Dendritic cell treated with granulocyte-macrophage colony-stimulating factor and Interleukin-4, amounts not matched to agents 40 ng/mL and 50 ng/mL, for 4 days (primary cell): ENCODE measurements at regions not wholly inside any gene's neighbourhood (a gene's known extent, or its start where the extent isn't known, plus 50 kb on each side); places are given as distances from the start of the nearest gene placed in this dataset.
"Not testable (repeated sequence)": the region's sequence is repeated elsewhere in the genome, so short reads cannot be mapped to it uniquely, and the experiment has no call there.

Experiments
- H3K27ac Mint-ChIP-seq: one replicate; pipeline ENCODE4 v1.8.0; 2022; ENCODE audit warnings: mild to moderate bottlenecking, mixed read lengths
- H3K27me3 Mint-ChIP-seq: one replicate; pipeline ENCODE4 v1.8.0; 2022; ENCODE audit warnings: mild to moderate bottlenecking, mixed read lengths
- H3K36me3 Mint-ChIP-seq: one replicate; pipeline ENCODE4 v1.8.0; 2022; ENCODE audit warnings: low read depth, mixed read lengths
- H3K4me1 Mint-ChIP-seq: one replicate; pipeline ENCODE4 v1.8.0; 2022; ENCODE audit warnings: low read depth, mixed read lengths
- H3K4me3 Mint-ChIP-seq: one replicate; pipeline ENCODE4 v1.8.0; 2022; ENCODE audit warnings: mild to moderate bottlenecking, moderate library complexity, mixed read lengths
- H3K9me3 Mint-ChIP-seq: one replicate; pipeline ENCODE4 v1.8.0; 2022; ENCODE audit warnings: mixed read lengths
- intact Hi-C: fragments of 100-400 bp; cut with micrococcal nuclease; formaldehyde crosslinking; loops from one replicate; pipeline ENCODE4 v1.15.0; 2022

DNA sequence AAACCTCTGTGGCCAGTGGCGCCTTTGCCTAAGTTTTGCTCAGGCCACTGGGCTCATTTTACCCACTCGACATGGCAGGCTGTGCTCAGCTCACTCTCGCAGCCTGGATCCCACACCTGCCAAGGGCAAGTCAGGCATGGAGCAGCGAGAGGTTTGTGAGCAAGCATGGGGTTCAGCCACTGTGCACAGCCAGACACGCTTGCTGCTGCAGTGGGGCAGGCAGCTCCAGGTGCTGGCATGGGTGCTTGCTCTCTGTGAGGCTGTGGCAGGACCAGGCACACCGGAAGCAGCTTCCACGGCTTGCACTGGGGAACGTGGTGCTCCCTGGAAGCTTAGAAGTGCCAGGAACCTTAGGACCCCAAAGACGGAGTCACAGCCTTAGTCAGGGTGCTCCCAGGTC is 470.1 kb downstream of the CDH9 start:
- Mint-ChIP-seq H3K9me3 (peaks cover 65% of the 10 kb centered on the region), H3K27me3 (no peaks in the 10 kb centered on the region), H3K4me1 (no peaks in the 10 kb centered on the region), H3K36me3 (no peaks in the 10 kb centered on the region), H3K27ac (no peak overlapping the region), H3K4me3 (no peak overlapping the region)
- intact Hi-C loops = no loop called here

DNA sequence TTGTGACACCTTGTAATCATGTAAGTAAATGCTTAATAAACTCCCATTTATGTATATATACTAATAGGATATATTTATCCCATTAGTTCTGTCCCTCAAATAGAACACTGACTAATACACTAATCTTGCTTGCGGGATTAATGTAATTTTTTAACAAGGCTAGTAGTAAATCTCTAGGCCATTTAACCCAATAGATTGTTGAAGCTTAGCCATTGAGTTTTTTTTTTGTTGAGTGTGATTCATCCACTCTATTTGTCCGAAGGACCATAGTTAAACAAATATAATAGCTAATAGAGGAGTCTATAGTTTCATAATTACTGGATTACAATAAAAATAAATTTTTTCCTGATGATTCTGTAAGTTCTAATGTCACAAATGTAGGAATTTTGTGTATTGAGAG is 474.4 kb downstream of the CDH9 start:
- peaks cover 72% of the 10 kb centered on the region for H3K9me3 Mint-ChIP-seq
- intact Hi-C loops = no loop called here
- H3K4me3 Mint-ChIP-seq = no peak overlapping the region

DNA sequence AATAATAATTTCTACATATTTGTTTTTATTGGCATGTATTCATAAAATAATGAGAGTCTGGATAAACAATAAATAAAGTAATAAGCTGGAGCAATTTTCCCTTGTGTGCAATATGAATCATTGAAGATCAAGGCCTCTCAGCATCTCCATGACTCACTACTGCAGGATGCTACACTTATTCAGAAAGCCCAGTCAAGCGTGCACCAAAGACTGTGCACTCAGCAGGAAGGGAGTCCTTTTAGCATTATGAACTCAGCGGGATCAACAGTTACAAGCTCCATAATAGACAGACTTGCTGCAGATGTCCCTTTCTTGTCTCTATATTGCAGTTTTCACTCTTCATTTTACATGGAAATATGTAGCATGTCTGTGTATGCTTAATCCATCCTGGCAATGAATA is 485.3 kb downstream of the CDH9 start:
- Mint-ChIP-seq H3K4me1 (no peaks in the 10 kb centered on the region), H3K36me3 (no peaks in the 10 kb centered on the region), H3K9me3 (peaks cover 15% of the 10 kb centered on the region), H3K27ac (no peak overlapping the region), H3K27me3 (no peaks in the 10 kb centered on the region), H3K4me3 (no peak overlapping the region)
- intact Hi-C loops = no loop called here

More for the DNA sequence above, 474.4 kb downstream of the CDH9 start:
- Mint-ChIP-seq H3K27me3 (no peaks in the 10 kb centered on the region), H3K36me3 (no peaks in the 10 kb centered on the region), H3K27ac (no peak overlapping the region), H3K4me1 (no peaks in the 10 kb centered on the region)

DNA sequence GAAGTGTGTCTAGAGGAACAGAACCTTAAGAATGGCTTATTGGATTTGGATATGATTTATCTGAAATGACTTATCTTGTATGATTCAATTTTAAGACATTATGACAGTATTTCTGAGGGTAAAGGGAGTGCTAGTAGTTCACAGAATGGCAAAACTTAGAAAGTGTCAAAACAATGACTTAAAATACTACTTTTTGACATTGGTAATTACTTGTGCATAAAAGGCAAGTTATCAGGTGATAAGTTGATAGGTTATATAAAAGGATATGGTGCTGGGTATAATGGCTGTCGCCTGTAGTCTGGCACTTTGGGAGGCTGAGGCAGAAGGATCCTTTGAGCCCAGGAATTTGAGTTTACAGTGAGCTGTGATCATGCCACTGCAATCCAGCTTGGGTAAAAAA is 494.4 kb downstream of the CDH9 start:
- peaks cover 50% of the 10 kb centered on the region for H3K9me3 Mint-ChIP-seq
- intact Hi-C loops = no loop called here
- H3K36me3 Mint-ChIP-seq = no peaks in the 10 kb centered on the region
- no peaks in the 10 kb centered on the region for H3K4me1 Mint-ChIP-seq
- H3K27me3 Mint-ChIP-seq = no peaks in the 10 kb centered on the region
- H3K27ac Mint-ChIP-seq = no peak overlapping the region
- H3K4me3 Mint-ChIP-seq = no peak overlapping the region

DNA sequence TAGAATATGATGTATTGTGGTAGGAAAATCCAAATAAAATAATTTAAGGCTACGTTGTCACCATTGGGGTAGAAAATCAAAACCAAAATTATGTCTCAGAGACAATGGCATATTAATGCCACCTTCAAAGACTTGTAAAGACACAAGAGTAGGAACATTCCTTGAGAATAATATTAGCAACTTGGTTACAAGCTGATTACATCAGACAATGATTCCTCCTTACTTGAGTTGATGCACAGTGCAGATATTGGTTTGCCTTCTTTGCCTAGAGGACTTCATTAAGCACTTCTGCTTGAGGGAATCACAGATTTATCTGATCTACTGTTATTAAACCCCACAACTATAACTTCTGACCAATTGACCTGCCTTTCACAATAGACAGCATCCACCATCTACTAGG is 500.2 kb downstream of the CDH9 start:
- Mint-ChIP-seq H3K4me1 (no peaks in the 10 kb centered on the region), H3K9me3 (peaks cover 37% of the 10 kb centered on the region), H3K27ac (no peak overlapping the region), H3K36me3 (no peaks in the 10 kb centered on the region), H3K27me3 (no peaks in the 10 kb centered on the region), H3K4me3 (no peak overlapping the region)
- intact Hi-C loops = no loop called here

DNA sequence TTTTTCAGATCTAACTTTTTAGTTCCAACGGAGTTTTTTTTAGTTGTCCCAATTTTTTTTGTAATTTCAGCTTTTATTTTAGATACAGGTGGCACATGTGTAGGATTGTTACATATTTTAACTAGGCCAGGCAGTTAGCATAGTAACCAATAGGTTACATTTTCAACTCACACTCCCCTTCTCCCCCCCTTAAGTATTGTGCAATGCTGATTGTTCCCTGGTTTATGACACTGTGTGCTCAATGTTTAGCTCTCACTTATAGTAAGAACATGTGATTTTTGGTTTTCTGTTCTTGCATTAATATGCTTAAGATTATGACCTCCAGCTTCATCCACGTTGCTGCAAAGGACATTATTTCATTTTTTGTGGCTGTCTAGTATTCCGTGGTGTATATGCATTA is 503.2 kb downstream of the CDH9 start:
- Mint-ChIP-seq H3K9me3 (peaks cover 27% of the 10 kb centered on the region), H3K36me3 (no peaks in the 10 kb centered on the region), H3K27ac (no peak overlapping the region), H3K27me3 (no peaks in the 10 kb centered on the region), H3K4me1 (no peaks in the 10 kb centered on the region), H3K4me3 (no peak overlapping the region)
- intact Hi-C loops = no loop called here

DNA sequence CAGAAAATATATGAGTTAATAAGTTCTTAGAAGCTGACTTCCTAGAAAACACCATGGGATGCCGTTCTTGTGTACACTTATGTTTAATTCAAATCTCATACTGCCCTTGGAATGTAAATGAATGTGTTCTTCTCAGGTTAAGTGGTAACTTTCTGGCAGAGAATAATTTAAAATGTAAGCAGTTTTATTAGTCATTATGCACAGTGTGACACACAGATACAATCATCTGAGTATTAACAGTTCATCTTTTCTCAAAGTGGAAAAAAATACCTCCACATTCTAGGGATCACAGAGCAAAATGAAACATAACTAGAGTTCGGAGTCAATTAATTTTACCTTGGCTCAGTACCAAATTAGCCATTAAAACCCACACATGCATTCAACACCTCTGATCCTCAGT is 508.1 kb downstream of the CDH9 start:
- Mint-ChIP-seq H3K9me3 (peaks cover 16% of the 10 kb centered on the region), H3K36me3 (no peaks in the 10 kb centered on the region), H3K4me1 (no peaks in the 10 kb centered on the region), H3K27me3 (no peaks in the 10 kb centered on the region), H3K4me3 (no peak overlapping the region), H3K27ac (no peak overlapping the region)
- intact Hi-C loops = no loop called here

DNA sequence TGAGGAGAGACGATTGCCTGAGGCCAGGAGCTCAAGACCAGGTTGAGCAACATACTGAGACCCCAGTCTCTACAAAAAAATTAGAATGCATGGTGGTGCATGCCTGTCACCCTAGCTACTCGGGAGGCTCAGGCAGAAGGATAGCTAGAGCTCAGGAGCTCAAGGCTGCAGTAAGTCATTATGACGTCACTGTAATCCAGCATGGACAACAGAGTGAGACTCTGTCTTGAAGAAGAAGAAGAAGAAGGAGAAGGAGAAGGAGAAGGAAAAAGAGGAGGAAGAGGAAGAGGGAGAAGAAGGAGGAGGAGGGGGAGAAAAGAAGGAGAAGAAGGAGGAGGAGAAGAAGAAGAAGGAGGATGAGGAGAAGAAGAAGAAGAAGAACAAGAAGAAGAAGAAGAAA is 519.1 kb downstream of the CDH9 start:
- no peaks in the 10 kb centered on the region for H3K27me3 Mint-ChIP-seq
- intact Hi-C loops = no loop called here
- H3K4me1 Mint-ChIP-seq = no peaks in the 10 kb centered on the region
- H3K9me3 Mint-ChIP-seq = peaks cover 21% of the 10 kb centered on the region
- no peaks in the 10 kb centered on the region for H3K36me3 Mint-ChIP-seq
- no peak overlapping the region for H3K27ac Mint-ChIP-seq
- H3K4me3 Mint-ChIP-seq = no peak overlapping the region

DNA sequence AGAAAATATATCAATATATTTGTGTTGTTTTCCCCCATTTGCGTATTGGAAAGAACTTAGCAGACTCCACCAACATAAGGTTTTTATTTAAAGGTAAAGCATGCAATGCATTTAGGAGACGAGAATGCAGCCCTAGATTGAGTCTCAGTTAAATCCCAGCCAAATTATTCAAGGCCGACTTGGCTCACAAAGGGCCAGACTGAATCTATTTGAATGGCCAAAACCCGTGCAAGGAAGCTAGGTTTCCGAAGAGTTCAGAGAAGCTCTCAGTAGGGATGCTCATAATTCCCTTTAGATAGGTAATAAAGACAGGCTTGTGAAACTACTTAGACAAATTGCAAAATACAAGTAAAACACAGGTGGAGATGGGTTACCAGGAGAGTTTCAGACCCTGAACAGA is 520.3 kb downstream of the CDH9 start:
- no peaks in the 10 kb centered on the region for H3K36me3 Mint-ChIP-seq
- intact Hi-C loops = no loop called here
- no peak overlapping the region for H3K4me3 Mint-ChIP-seq
- peaks cover 15% of the 10 kb centered on the region for H3K9me3 Mint-ChIP-seq
- no peaks in the 10 kb centered on the region for H3K27me3 Mint-ChIP-seq
- H3K27ac Mint-ChIP-seq = no peak overlapping the region
- no peaks in the 10 kb centered on the region for H3K4me1 Mint-ChIP-seq

DNA sequence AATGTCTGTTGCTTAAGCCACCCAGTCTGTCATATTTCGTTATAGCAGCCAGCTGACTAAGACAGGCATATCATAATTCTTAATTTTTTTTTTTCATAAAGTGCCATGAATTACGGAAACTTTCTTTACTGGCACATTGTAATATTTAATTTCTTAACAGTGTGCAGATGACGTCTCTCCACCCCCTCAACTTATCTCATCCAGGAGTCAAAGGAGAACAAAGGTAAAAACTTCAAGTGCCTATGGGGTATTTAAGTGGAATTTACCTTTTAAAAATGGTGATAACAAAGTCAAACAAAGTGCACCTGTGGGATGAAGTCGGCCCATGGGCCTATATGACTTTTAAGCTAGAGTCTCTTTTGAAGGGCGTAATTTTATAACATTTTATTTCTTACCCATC is 539.4 kb downstream of the CDH9 start:
- intact Hi-C loops = no loop called here
- Mint-ChIP-seq H3K36me3 (no peaks in the 10 kb centered on the region), H3K4me1 (no peaks in the 10 kb centered on the region), H3K9me3 (peaks cover 19% of the 10 kb centered on the region), H3K4me3 (no peak overlapping the region), H3K27me3 (no peaks in the 10 kb centered on the region), H3K27ac (no peak overlapping the region)

DNA sequence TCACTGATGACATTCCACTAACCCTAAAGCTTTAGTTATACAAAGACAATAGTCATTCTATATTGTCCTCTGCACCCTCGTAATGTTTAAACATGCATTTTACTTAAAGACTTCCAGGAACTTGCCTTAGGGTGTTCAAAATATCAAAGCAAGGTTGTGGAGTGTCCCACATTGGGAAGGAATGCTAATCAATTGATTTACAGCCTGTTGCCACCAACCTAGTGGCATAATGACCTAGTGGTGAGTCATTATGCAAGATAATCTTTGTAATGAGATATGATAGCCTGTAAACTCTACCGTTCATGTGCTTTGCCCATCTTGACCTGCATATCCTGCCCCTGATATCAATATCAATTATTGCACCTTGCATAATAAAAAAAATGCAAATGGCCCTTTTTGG is 542.9 kb downstream of the CDH9 start:
- Mint-ChIP-seq H3K9me3 (peaks cover 25% of the 10 kb centered on the region), H3K4me1 (no peaks in the 10 kb centered on the region), H3K4me3 (no peak overlapping the region), H3K27ac (no peak overlapping the region), H3K27me3 (no peaks in the 10 kb centered on the region), H3K36me3 (no peaks in the 10 kb centered on the region)
- intact Hi-C loops = no loop called here

DNA sequence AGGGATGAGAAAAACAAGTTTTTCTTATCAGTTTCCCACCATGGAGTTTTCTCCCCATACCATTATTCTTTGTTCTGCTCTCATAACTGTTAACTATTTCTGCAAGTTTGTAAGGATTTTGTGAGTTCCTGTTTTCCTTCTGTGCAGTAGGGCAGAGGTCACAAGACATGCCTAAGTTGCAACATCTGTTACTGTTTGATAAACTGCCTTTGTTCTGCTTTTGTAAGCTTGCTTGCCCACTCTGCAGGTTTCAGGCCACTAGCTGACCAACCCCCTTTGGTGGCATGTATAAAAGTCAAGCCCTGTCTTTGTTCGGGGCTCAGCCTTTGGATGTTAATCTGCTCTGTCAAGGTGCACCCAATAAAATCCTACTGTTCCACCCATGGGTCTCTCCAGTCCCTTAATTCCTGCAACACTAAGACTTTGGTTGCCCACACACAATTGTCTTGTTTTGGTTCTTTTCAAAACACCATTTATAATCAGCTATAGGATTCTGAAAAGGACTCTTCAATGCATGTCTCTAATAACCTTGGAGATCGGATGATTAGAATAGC is 545.4 kb downstream of the CDH9 start:
- H3K9me3 Mint-ChIP-seq = peaks cover 31% of the 10 kb centered on the region
- intact Hi-C loops = no loop called here
- no peak overlapping the region for H3K4me3 Mint-ChIP-seq
- no peak overlapping the region for H3K27ac Mint-ChIP-seq
- no peaks in the 10 kb centered on the region for H3K4me1 Mint-ChIP-seq
- no peaks in the 10 kb centered on the region for H3K36me3 Mint-ChIP-seq
- no peaks in the 10 kb centered on the region for H3K27me3 Mint-ChIP-seq

DNA sequence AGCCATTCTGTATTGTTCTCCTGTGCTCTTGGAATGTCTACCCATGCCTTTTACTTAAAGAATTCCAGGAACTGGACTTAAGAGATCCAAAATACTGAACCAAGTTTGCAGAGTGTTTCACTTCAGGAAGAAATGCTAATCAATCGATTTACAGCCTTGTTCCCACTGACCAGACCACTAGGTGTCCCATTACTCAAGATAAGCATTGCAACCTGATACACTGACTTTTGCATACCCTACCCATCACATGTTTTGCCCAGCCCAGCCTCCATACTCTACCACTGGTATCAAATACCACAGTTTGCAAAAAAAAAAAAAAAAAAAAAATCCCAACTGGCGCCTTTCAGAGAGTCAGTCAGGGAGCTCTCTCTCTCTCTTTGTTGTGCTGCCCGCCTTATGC is 550.8 kb downstream of the CDH9 start:
- Mint-ChIP-seq H3K4me3 (no peak overlapping the region), H3K27me3 (no peaks in the 10 kb centered on the region), H3K36me3 (no peaks in the 10 kb centered on the region), H3K4me1 (no peaks in the 10 kb centered on the region), H3K27ac (no peak overlapping the region), H3K9me3 (peaks cover 17% of the 10 kb centered on the region)
- intact Hi-C loops = no loop called here

DNA sequence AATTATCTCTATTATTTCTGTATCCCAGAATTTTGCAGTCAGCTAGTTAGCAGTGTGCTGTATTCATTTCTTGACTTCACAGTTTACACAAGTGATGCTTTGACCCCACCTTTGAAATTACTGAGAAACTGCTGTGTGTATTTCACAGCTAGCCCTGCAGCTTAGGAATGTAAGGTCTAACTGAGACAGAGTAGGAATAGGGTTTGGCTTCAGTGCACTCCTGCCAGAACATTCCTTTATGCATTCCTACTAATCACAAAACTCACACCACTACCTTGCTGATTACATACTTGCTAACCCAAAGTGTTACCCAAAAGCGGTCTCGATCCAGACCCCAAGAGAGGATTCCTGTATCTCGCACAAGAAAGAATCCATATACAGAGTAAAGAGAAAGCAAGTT is 551.8 kb downstream of the CDH9 start:
- H3K27ac Mint-ChIP-seq = no peak overlapping the region
- no peaks in the 10 kb centered on the region for H3K36me3 Mint-ChIP-seq
- intact Hi-C loops = no loop called here
- H3K4me3 Mint-ChIP-seq = no peak overlapping the region
- H3K27me3 Mint-ChIP-seq = no peaks in the 10 kb centered on the region
- H3K9me3 Mint-ChIP-seq = peaks cover 17% of the 10 kb centered on the region
- H3K4me1 Mint-ChIP-seq = no peaks in the 10 kb centered on the region

DNA sequence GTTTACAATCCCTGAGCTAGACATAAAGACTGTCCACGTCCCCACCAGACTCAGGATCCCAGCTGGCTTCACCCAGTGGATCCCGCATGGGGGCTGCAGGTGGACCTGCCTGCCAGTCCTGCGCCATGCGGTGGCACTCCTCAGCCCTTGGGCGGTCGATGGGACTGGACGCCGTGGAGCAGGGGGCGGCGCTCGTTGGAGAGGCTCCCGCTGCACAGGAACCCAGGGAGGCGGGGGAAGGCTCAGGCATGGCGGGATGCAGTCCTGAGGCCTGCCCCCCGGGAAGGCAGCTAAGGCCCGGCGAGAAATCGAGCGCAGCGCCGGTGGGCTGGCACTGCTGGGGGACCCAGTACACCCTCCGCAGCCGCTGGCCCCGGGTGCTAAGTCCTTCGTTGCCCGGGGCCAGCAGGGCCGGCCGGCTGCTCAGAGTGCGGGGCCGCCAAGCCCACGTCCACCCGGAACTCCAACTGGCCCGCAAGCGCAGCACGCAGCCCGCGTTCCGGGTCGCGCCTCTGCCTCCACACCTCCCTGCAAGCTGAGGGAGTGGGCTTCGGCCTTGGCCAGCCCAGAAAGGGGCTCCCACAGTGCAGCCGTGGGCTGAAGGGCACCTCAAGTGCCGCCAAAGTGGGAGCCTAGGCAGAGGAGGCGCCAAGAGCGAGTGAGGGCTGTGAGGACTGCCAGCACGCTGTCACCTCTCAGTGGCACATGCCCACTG is 553.1 kb downstream of the CDH9 start:
- peaks cover 17% of the 10 kb centered on the region for H3K9me3 Mint-ChIP-seq
- H3K27me3 Mint-ChIP-seq, H3K4me1 Mint-ChIP-seq, intact Hi-C loops, H3K4me3 Mint-ChIP-seq, H3K27ac Mint-ChIP-seq, H3K36me3 Mint-ChIP-seq: not testable (repeated sequence)
